Choroid plexus epithelial cell (primary cell): ENCODE measurements at regions not wholly inside any gene's neighbourhood (a gene's known extent, or its start where the extent isn't known, plus 50 kb on each side); places are given as distances from the start of the nearest gene placed in this dataset.
"Not testable (repeated sequence)": the region's sequence is repeated elsewhere in the genome, so short reads cannot be mapped to it uniquely, and the experiment has no call there.

Source experiments
- DNase-seq: peaks from one replicate; pipeline ENCODE4 v3.0.0-alpha.2; 2010; ENCODE audit warnings: low read depth
- H3K4me3 ChIP-seq: 2 replicates; pipeline ENCODE4 v1.5.1; 2011; ENCODE audit warnings: low read depth, mild to moderate bottlenecking, control low read depth, low read length, moderate library complexity
- TF ChIP-seq, protein P1 (sequence below): conservative IDR thresholded peaks from 2 replicates; pipeline ENCODE4 v1.5.1; 2011; ENCODE audit warnings: low read depth, mild to moderate bottlenecking, control low read depth, inconsistent platforms, low read length, moderate library complexity

DNA sequence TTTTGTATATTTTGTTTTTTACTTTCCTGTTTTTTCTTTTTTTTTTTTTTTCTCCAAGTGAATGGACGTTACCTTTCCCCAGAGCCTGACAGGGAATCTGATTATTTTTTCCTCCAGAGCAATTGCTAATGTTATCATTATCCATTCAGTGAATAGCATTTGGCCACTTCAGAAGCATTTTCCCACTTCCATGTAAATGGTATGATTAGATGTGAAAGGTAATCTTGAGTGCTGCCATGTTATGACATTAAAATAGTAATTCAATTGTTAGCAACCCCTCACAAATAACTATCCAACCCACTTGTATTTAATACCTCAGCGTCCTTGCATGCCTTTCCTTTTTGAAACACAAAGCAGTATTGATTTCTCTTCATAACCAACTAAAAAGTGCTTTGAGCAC, 1243.8 kb downstream of the CDH8 start:
- TF ChIP-seq, protein P1, sequence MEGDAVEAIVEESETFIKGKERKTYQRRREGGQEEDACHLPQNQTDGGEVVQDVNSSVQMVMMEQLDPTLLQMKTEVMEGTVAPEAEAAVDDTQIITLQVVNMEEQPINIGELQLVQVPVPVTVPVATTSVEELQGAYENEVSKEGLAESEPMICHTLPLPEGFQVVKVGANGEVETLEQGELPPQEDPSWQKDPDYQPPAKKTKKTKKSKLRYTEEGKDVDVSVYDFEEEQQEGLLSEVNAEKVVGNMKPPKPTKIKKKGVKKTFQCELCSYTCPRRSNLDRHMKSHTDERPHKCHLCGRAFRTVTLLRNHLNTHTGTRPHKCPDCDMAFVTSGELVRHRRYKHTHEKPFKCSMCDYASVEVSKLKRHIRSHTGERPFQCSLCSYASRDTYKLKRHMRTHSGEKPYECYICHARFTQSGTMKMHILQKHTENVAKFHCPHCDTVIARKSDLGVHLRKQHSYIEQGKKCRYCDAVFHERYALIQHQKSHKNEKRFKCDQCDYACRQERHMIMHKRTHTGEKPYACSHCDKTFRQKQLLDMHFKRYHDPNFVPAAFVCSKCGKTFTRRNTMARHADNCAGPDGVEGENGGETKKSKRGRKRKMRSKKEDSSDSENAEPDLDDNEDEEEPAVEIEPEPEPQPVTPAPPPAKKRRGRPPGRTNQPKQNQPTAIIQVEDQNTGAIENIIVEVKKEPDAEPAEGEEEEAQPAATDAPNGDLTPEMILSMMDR: no peak
- no peak overlapping the region for H3K4me3 ChIP-seq
- DNase-seq: no peak

DNA sequence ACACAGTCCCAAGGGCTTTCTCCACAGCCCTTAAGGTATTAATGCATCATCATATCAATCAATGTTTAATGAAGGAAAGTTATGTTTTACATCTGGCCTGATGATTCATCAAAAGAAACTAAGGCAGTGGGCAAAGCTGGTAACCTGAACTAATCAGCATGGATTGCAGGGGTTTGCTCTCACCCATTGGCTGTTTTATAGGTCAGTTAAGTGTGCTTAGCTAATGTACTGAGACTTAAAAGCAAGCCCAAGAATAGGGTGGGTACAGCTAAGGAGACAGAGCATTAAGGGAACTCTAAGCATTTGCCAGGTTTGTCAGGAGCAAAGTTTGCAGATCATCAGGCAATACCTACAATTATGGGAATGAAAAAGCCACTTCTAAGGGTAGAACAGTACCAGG, 1247.6 kb downstream of the CDH8 start:
- no peak overlapping the region for H3K4me3 ChIP-seq
- TF ChIP-seq, protein P1: no peak
- no peak for DNase-seq

- H3K4me3 ChIP-seq: no peak overlapping the region
- TF ChIP-seq, protein P1: no peak
- DNase-seq: no peak
Observed at GRCh38 chr16:60776281-60776680, 1260.0 kb downstream of the CDH8 start.

GRCh38 chr16:60771138-60771537, 1265.1 kb downstream of the CDH8 start:
- TF ChIP-seq, protein P1: no peak
- no peak for DNase-seq
- no peak overlapping the region for H3K4me3 ChIP-seq

DNA sequence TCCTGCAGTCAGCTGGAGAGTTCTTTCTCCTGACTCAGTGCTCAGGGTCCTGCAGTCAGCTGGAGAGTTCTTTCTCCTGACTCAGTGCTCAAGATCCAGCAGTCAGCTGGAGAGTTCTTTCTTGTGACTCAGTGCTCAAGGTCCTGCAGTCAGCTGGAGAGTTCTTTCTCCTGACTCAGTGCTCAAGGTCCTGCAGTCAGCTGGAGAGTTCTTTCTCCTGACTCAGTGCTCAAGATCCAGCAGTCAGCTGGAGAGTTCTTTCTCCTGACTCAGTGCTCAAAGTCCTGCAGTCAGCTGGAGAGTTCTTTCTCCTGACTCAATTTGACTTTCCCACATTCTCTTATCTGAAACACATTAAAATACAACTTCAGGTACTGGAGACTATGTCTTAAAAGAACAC, 1265.9 kb downstream of the CDH8 start:
- not testable (repeated sequence) for H3K4me3 ChIP-seq, DNase-seq

GRCh38 chr16:60763869-60764268, 1272.4 kb downstream of the CDH8 start:
- no peak overlapping the region for H3K4me3 ChIP-seq
- DNase-seq: no peak
- TF ChIP-seq, protein P1: no peak

DNA sequence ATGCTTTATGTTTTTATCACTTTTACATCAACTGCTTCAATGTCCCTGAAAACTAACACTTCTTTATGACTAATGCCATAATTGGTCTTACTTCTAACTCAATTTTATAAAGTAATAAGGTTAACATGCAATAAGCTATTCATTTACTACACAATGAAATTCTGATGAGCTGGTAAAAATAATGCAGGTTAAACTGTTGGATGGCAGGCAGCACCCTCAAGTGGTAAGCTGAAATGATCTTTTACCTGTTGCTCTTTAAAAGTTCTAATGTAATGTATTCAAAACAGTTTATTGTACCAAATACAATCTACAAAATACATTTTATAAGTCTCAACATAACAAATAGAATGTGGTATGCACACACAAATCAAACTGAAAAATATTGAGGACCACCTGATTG, 1280.3 kb downstream of the CDH8 start:
- no peak for DNase-seq
- TF ChIP-seq, protein P1: no peak
- H3K4me3 ChIP-seq: no peak overlapping the region

DNA sequence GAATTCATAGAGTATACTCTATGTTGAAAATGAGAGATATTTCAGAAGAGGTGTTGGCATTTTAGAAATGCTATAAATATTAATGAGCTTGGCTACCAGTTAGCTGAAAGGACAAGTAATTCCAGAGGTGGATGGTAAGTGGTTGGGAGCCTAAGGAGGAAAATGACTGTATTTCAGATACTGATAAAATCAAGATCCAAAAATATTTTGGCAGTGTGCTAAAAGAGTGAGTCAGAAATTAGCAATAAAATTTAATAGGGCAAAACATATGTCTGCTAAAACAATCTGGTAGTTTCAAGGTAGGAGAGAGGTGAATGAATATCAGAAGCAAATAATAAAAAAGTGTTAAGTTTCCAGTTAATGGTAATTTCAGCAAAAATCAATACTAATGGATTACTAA, 1287.9 kb downstream of the CDH8 start:
- TF ChIP-seq, protein P1: no peak
- H3K4me3 ChIP-seq: no peak overlapping the region
- DNase-seq: no peak
